ENCODE measurements at regions not wholly inside any gene's neighbourhood (a gene's known extent, or its start where the extent isn't known, plus 50 kb on each side); places are given as distances from the start of the nearest gene placed in this dataset.
"Not testable (repeated sequence)": the region's sequence is repeated elsewhere in the genome, so short reads cannot be mapped to it uniquely, and the experiment has no call there.

DNA sequence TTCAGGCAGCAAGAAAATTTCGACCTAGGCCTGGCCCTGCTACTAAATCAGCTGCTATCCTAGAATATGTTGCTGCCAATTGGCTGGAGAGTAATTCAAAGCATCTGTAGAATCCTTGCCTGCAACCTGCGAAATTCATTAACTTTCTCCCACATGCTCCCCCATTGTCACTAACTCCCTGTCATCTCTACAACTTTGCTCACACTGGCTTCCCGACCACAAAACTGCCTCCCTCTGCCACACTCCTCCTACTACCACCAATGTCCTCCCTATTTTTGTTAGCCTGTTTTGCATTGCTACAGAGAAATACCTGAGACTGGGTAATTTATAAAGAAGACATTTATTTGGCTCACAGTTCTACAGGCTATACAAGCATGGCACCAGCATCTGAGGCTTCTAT, 570.6 kb downstream of the INSC start (continued):
- TF ChIP-seq, protein P1, sequence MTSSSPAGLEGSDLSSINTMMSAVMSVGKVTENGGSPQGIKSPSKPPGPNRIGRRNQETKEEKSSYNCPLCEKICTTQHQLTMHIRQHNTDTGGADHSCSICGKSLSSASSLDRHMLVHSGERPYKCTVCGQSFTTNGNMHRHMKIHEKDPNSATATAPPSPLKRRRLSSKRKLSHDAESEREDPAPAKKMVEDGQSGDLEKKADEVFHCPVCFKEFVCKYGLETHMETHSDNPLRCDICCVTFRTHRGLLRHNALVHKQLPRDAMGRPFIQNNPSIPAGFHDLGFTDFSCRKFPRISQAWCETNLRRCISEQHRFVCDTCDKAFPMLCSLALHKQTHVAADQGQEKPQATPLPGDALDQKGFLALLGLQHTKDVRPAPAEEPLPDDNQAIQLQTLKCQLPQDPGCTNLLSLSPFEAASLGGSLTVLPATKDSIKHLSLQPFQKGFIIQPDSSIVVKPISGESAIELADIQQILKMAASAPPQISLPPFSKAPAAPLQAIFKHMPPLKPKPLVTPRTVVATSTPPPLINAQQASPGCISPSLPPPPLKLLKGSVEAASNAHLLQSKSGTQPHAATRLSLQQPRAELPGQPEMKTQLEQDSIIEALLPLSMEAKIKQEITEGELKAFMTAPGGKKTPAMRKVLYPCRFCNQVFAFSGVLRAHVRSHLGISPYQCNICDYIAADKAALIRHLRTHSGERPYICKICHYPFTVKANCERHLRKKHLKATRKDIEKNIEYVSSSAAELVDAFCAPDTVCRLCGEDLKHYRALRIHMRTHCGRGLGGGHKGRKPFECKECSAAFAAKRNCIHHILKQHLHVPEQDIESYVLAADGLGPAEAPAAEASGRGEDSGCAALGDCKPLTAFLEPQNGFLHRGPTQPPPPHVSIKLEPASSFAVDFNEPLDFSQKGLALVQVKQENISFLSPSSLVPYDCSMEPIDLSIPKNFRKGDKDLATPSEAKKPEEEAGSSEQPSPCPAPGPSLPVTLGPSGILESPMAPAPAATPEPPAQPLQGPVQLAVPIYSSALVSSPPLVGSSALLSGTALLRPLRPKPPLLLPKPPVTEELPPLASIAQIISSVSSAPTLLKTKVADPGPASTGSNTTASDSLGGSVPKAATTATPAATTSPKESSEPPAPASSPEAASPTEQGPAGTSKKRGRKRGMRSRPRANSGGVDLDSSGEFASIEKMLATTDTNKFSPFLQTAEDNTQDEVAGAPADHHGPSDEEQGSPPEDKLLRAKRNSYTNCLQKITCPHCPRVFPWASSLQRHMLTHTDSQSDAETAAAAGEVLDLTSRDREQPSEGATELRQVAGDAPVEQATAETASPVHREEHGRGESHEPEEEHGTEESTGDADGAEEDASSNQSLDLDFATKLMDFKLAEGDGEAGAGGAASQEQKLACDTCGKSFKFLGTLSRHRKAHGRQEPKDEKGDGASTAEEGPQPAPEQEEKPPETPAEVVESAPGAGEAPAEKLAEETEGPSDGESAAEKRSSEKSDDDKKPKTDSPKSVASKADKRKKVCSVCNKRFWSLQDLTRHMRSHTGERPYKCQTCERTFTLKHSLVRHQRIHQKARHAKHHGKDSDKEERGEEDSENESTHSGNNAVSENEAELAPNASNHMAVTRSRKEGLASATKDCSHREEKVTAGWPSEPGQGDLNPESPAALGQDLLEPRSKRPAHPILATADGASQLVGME (CRISPR knock-in tag; IDR thresholded peaks at IDR 0.05) = no peak
- no peak for TF ChIP-seq DDX20 (tag; IDR thresholded peaks at IDR 0.05; ENCODE audit: low read depth)
- TF ChIP-seq HCFC1 (IDR thresholded peaks at IDR 0.05; ENCODE audit: low read depth, low read length) = no peak
- no peak for TF ChIP-seq SIN3A (IDR thresholded peaks at IDR 0.05; ENCODE audit: borderline replicate concordance in 2 of 2, control insufficient read depth in 1 of 2, low read depth in 2 of 2, low read length in 2 of 2)
- no peak for TF ChIP-seq ZKSCAN3 (CRISPR knock-in tag; IDR thresholded peaks at IDR 0.05)
- no peak for TF ChIP-seq MEF2A (IDR thresholded peaks at IDR 0.05; ENCODE audit: control insufficient read depth, low read depth, low read length)
- TF ChIP-seq NR3C1 (CRISPR knock-in tag; IDR thresholded peaks at IDR 0.05) = no peak
- no peak for TF ChIP-seq ZNF197 (CRISPR knock-in tag; IDR thresholded peaks at IDR 0.05; ENCODE audit: low read depth)

DNA sequence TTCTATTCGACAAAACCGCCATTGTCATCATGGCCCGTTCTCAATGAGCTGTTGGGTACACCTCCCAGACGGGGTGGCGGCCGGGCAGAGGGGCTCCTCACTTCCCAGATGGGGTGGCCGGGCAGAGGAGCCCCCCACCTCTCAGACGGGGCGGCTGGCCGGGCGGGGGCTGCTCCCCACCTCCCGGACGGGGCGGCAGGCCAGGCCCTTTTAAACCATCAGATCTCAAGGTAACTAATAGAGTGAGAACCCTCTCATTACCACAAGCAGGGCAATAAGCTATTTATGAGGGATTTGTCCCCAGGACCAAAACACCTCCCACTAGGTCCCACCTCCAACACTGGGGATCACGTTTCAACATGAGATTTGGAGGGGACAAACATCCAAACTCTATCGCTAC, 571.5 kb downstream of the INSC start:
- POLR2A ChIA-PET; H3K27ac ChIP-seq (ENCODE audit: extremely low read depth, low read depth, low read length); intact Hi-C loops (cut with micrococcal nuclease); H3K9ac ChIP-seq (ENCODE audit: insufficient read depth in 1 of 2, low read depth in 2 of 2, low read length in 2 of 2); H3K79me2 ChIP-seq (ENCODE audit: control insufficient read depth, insufficient read depth, low read length); CTCF ChIA-PET (ENCODE audit: low intra/inter-chr PET ratio); H3K9me1 ChIP-seq (ENCODE audit: control insufficient read depth, insufficient read depth, low read length); H2AFZ ChIP-seq (ENCODE audit: low read depth, low read length); ATAC-seq; in situ Hi-C loops (cut with MboI); BruUV-seq (replicated peaks); FAIRE-seq; H4K20me1 ChIP-seq (replicated peaks; ENCODE audit: control insufficient read depth, insufficient read depth, low read length); H3K4me3 ChIP-seq; H3K9me3 ChIP-seq (replicated peaks; ENCODE audit: control insufficient read depth, insufficient read depth, low read depth, low read length); H3K27me3 ChIP-seq (ENCODE audit: control insufficient read depth in 2 of 2, insufficient read depth in 2 of 2, low read length in 2 of 2); H3K36me3 ChIP-seq (ENCODE audit: control insufficient read depth, insufficient read depth, low read length); DNase-seq (ENCODE audit: extremely low read depth in 1 of 4, low spot score in 3 of 4); H3K4me2 ChIP-seq (ENCODE audit: insufficient read depth, low read length); H3K4me1 ChIP-seq (replicated peaks in 1 of 2; ENCODE audit: control insufficient read depth in 2 of 2, insufficient read depth in 2 of 2, low read length in 2 of 2): not testable (repeated sequence)
- 8% methylated on average over 13 of the region's 16 CpGs for WGBS (ENCODE audit: insufficient coverage, low coverage, missing lambda C conversion rate)
